SK-N-SH (cell line): ENCODE measurements at regions not wholly inside any gene's neighbourhood (a gene's known extent, or its start where the extent isn't known, plus 50 kb on each side); places are given as distances from the start of the nearest gene placed in this dataset.

Source experiments
- CTCF ChIA-PET: fragments of 300-600, 350-600 bp; formaldehyde crosslinking; extraction: SDS; loops from one replicate; lab custom pipeline; 2021; lab: Yijun Ruan, JAX
- POLR2A ChIA-PET: fragments of 350-600 bp; sonication (Branson Sonifier 250); formaldehyde crosslinking; extraction: SDS; loops from one replicate; lab custom pipeline; 2020; ENCODE audit warnings: antibody characterized with exemption, inconsistent platforms; lab: Yijun Ruan, JAX
- DNase-seq: peaks from one replicate; pipeline ENCODE4 v3.0.0; 2012
- H2AFZ ChIP-seq: fragments of 200-600 bp; sonication (generic); 2 replicates; pipeline ENCODE4 v1.8.1; 2016; ENCODE audit warnings: antibody characterized with exemption, mild to moderate bottlenecking, low read depth
- H3F3A ChIP-seq: fragments of 200-600 bp; sonication (generic); replicated peaks from 2 replicates; pipeline ENCODE3; 2016; ENCODE audit warnings: antibody characterized with exemption, mild to moderate bottlenecking; ENCODE audit not compliant: insufficient read depth
- H3K27ac ChIP-seq, 2 experiments: fragments of 200-500 bp in 1 of 2; fragments of 200-600 bp in 1 of 2; sonication (Bioruptor generic) in 1 of 2; sonication (generic), shearing (Covaris generic) in 1 of 2; 2 replicates each; pipeline versions ENCODE4 v1.5.1 to v1.6.1; 2014 to 2016; ENCODE audit warnings: low read depth in 2 of 2, inconsistent platforms in 1 of 2, low read length in 1 of 2, mild to moderate bottlenecking in 1 of 2, mixed read lengths in 1 of 2
- H3K27me3 ChIP-seq: fragments of 200-600 bp; sonication (generic), shearing (Covaris generic); 2 replicates; pipeline ENCODE4 v1.6.1; 2016; ENCODE audit warnings: mixed run types; ENCODE audit not compliant: insufficient read depth
- H3K36me3 ChIP-seq, 2 experiments: fragments of 200-500 bp in 1 of 2; fragments of 200-600 bp in 1 of 2; sonication (Bioruptor generic) in 1 of 2; sonication (generic) in 1 of 2; replicated peaks in 1 of 2; 2 replicates each; pipeline versions ENCODE3 to v1.5.1; 2014 to 2016; ENCODE audit warnings: low read length in 1 of 2, mild to moderate bottlenecking in 1 of 2; ENCODE audit not compliant: insufficient read depth in 2 of 2, control insufficient read depth in 1 of 2
- H3K4me1 ChIP-seq, 2 experiments: fragments of 200-500 bp in 1 of 2; fragments of 200-600 bp in 1 of 2; sonication (Bioruptor generic) in 1 of 2; sonication (generic), shearing (Covaris generic) in 1 of 2; 2 replicates each; pipeline versions ENCODE4 v1.5.1 to v1.6.1; 2014 to 2016; ENCODE audit warnings: low read depth in 1 of 2, low read length in 1 of 2, mixed run types in 1 of 2; ENCODE audit not compliant: insufficient read depth in 2 of 2, control insufficient read depth in 1 of 2
- H3K4me2 ChIP-seq: fragments of 200-600 bp; sonication (generic), shearing (Covaris generic); 2 replicates; pipeline ENCODE4 v1.6.1; 2017; ENCODE audit warnings: mixed run types
- H3K4me3 ChIP-seq, 2 experiments: fragments of 200-500 bp in 1 of 2; fragments of 200-600 bp in 1 of 2; sonication (Bioruptor generic) in 1 of 2; sonication (generic), shearing (Covaris generic) in 1 of 2; 2 replicates each; pipeline versions ENCODE4 v1.5.1 to v1.8.1; 2014 to 2016; ENCODE audit warnings: low read depth in 2 of 2, inconsistent platforms in 1 of 2, low read length in 1 of 2, mild to moderate bottlenecking in 1 of 2, mixed read lengths in 1 of 2, moderate library complexity in 1 of 2
- H3K79me2 ChIP-seq: fragments of 200-600 bp; sonication (generic); 2 replicates; pipeline ENCODE4 v1.8.1; 2017; ENCODE audit warnings: mild to moderate bottlenecking; ENCODE audit not compliant: insufficient read depth
- H3K9ac ChIP-seq: fragments of 200-600 bp; sonication (generic); 2 replicates; pipeline ENCODE4 v1.6.1; 2017; ENCODE audit warnings: mixed run types
- H3K9me2 ChIP-seq: fragments of 200-600 bp; sonication (generic); 2 replicates; pipeline ENCODE4 v1.6.1; 2017; ENCODE audit warnings: mixed run types
- H3K9me3 ChIP-seq: fragments of 200-600 bp; sonication (generic); 2 replicates; pipeline ENCODE4 v1.6.1; 2017; ENCODE audit warnings: mixed run types, mild to moderate bottlenecking, moderate library complexity
- H4K20me1 ChIP-seq: fragments of 200-600 bp; sonication (generic); 2 replicates; pipeline ENCODE4 v1.6.1; 2017; ENCODE audit warnings: mild to moderate bottlenecking, mixed run types; ENCODE audit not compliant: insufficient read depth
- CHD2 ChIP-seq: fragments of 150-350 bp; IDR thresholded peaks from 2 replicates; pipeline ENCODE4 v1.6.1; 2018; ENCODE audit warnings: low read length; ENCODE audit not compliant: partially characterized antibody
- CTCF ChIP-seq: fragments of 200-600 bp; sonication (generic); IDR thresholded peaks from 2 replicates; pipeline ENCODE4 v1.6.1; 2017; ENCODE audit warnings: antibody characterized with exemption, mild to moderate bottlenecking, moderate library complexity
- FOXM1 ChIP-seq: IDR thresholded peaks from 2 replicates; pipeline ENCODE4 v1.4.0; 2012; ENCODE audit warnings: low read depth, mild to moderate bottlenecking
- GABPA ChIP-seq: IDR thresholded peaks from 2 replicates; pipeline ENCODE4 v1.4.0; 2012; ENCODE audit warnings: low read depth, mild to moderate bottlenecking
- GATA2 ChIP-seq: sonication (generic); formaldehyde crosslinking; IDR thresholded peaks from 2 replicates; pipeline ENCODE4 v1.5.0; 2020; ENCODE audit warnings: mild to moderate bottlenecking, missing genetic modification reagents
- IRF3 ChIP-seq: fragments of 150-350 bp; IDR thresholded peaks from 2 replicates; pipeline ENCODE4 v1.6.1; 2016; ENCODE audit warnings: mild to moderate bottlenecking, low read depth, low read length
- JUND ChIP-seq: IDR thresholded peaks from 2 replicates; pipeline ENCODE4 v1.4.0; 2012
- MAX ChIP-seq: IDR thresholded peaks from 2 replicates; pipeline ENCODE4 v1.4.0; 2012; ENCODE audit warnings: low read depth
- MXI1 ChIP-seq: IDR thresholded peaks from 2 replicates; pipeline ENCODE4 v1.6.1; 2012; ENCODE audit warnings: mild to moderate bottlenecking, low read depth, low read length, improper control_type of control experiment
- RAD21 ChIP-seq: IDR thresholded peaks from 2 replicates; pipeline ENCODE4 v1.6.1; 2012; ENCODE audit warnings: mild to moderate bottlenecking, low read length
- RCOR1 ChIP-seq: fragments of 150-350 bp; IDR thresholded peaks from 2 replicates; pipeline ENCODE4 v1.6.1; 2017; ENCODE audit warnings: antibody characterized with exemption, low read length
- RXRA ChIP-seq: IDR thresholded peaks from 2 replicates; pipeline ENCODE4 v1.4.0; 2012; ENCODE audit warnings: low read depth, mild to moderate bottlenecking, borderline replicate concordance
- SIN3A ChIP-seq: IDR thresholded peaks from 2 replicates; pipeline ENCODE4 v1.6.1; 2012; ENCODE audit warnings: low read depth, mild to moderate bottlenecking, low read length, moderate library complexity, borderline replicate concordance
- TAF1 ChIP-seq: IDR thresholded peaks from 2 replicates; pipeline ENCODE4 v1.6.1; 2012; ENCODE audit warnings: low read depth, mild to moderate bottlenecking, low read length, moderate library complexity, borderline replicate concordance
- TCF12 ChIP-seq: IDR thresholded peaks from 2 replicates; pipeline ENCODE4 v1.4.0; 2012
- WGBS: methylation state at CpG from one replicate; pipeline ENCODE4 v1.1.6; 2017; ENCODE audit warnings: low lambda C conversion rate; 5-methylcytosine and 5-hydroxymethylcytosine counted together
- TF ChIP-seq, protein P1 (sequence below): IDR thresholded peaks from 2 replicates; pipeline ENCODE4; 2012
- TF ChIP-seq, protein P2 (sequence below): IDR thresholded peaks from 2 replicates; pipeline ENCODE4 v1.6.1; 2012; ENCODE audit warnings: mild to moderate bottlenecking, low read depth, low read length, moderate library complexity

- TF ChIP-seq CTCF (no peak), MXI1 (no peak), FOXM1 (no peak), TAF1 (no peak), SIN3A (no peak), JUND (no peak), GABPA (no peak), GATA2 (no peak)
These were observed 221.5 kb upstream of the ACVR2A start (continued) for GRCh38 chr2:147623328-147623727.

- Histone ChIP-seq H3K9me3 (no peaks in the 10 kb centered on the region), H3K36me3 (no peaks in the 10 kb centered on the region), H3K9me2 (no peaks in the 10 kb centered on the region), H2AFZ (no peak overlapping the region), H3K9ac (no peak overlapping the region), H3K27me3 (no peaks in the 10 kb centered on the region), H3K79me2 (no peaks in the 10 kb centered on the region), H3F3A (no peaks in the 10 kb centered on the region), H3K4me3 (no peak overlapping the region), H4K20me1 (no peaks in the 10 kb centered on the region), H3K4me2 (no peak overlapping the region), H3K27ac (no peak overlapping the region), H3K4me1 (no peaks in the 10 kb centered on the region)
- no peak for DNase-seq
- CTCF ChIA-PET: no interaction called here
- POLR2A ChIA-PET: no interaction called here
- 3% methylated on average over 3 of the region's 3 CpGs for WGBS
- TF ChIP-seq IRF3 (no peak), RCOR1 (no peak), CTCF (no peak), RXRA (no peak), CHD2 (no peak), MAX (no peak), TAF1 (no peak), RAD21 (no peak), FOXM1 (no peak), TCF12 (no peak)
- TF ChIP-seq, protein P1, sequence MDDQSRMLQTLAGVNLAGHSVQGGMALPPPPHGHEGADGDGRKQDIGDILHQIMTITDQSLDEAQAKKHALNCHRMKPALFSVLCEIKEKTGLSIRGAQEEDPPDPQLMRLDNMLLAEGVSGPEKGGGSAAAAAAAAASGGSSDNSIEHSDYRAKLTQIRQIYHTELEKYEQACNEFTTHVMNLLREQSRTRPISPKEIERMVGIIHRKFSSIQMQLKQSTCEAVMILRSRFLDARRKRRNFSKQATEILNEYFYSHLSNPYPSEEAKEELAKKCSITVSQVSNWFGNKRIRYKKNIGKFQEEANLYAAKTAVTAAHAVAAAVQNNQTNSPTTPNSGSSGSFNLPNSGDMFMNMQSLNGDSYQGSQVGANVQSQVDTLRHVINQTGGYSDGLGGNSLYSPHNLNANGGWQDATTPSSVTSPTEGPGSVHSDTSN: no peak
- TF ChIP-seq, protein P2, sequence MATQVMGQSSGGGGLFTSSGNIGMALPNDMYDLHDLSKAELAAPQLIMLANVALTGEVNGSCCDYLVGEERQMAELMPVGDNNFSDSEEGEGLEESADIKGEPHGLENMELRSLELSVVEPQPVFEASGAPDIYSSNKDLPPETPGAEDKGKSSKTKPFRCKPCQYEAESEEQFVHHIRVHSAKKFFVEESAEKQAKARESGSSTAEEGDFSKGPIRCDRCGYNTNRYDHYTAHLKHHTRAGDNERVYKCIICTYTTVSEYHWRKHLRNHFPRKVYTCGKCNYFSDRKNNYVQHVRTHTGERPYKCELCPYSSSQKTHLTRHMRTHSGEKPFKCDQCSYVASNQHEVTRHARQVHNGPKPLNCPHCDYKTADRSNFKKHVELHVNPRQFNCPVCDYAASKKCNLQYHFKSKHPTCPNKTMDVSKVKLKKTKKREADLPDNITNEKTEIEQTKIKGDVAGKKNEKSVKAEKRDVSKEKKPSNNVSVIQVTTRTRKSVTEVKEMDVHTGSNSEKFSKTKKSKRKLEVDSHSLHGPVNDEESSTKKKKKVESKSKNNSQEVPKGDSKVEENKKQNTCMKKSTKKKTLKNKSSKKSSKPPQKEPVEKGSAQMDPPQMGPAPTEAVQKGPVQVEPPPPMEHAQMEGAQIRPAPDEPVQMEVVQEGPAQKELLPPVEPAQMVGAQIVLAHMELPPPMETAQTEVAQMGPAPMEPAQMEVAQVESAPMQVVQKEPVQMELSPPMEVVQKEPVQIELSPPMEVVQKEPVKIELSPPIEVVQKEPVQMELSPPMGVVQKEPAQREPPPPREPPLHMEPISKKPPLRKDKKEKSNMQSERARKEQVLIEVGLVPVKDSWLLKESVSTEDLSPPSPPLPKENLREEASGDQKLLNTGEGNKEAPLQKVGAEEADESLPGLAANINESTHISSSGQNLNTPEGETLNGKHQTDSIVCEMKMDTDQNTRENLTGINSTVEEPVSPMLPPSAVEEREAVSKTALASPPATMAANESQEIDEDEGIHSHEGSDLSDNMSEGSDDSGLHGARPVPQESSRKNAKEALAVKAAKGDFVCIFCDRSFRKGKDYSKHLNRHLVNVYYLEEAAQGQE: no peak
These were observed 223.1 kb upstream of the ACVR2A start for GRCh38 chr2:147621656-147622197.
